Glutamatergic neuron (in vitro differentiated cells): ENCODE measurements at regions not wholly inside any gene's neighbourhood (a gene's known extent, or its start where the extent isn't known, plus 50 kb on each side); places are given as distances from the start of the nearest gene placed in this dataset.
A peak's percentile ranks its signal among the peaks of the same experiment; 100 is the strongest.

Experiments
- DNase-seq: peaks from one replicate; pipeline ENCODE4 v3.0.0; 2022
- H3K27ac Mint-ChIP-seq: one replicate; pipeline ENCODE4 v1.8.0; 2020; ENCODE audit warnings: mild to moderate bottlenecking, mixed read lengths, inconsistent platforms; ENCODE audit not compliant: unreplicated experiment
- H3K27me3 Mint-ChIP-seq: one replicate; pipeline ENCODE4 v1.8.0; 2020; ENCODE audit warnings: mild to moderate bottlenecking, moderate library complexity, mixed read lengths, inconsistent platforms; ENCODE audit not compliant: unreplicated experiment
- H3K36me3 Mint-ChIP-seq: one replicate; pipeline ENCODE4 v1.8.0; 2020; ENCODE audit warnings: mild to moderate bottlenecking, mixed read lengths, inconsistent platforms; ENCODE audit not compliant: unreplicated experiment
- H3K4me1 Mint-ChIP-seq: one replicate; pipeline ENCODE4 v1.8.0; 2020; ENCODE audit warnings: mild to moderate bottlenecking, low read depth, mixed read lengths, inconsistent platforms; ENCODE audit not compliant: unreplicated experiment
- H3K4me3 Mint-ChIP-seq: one replicate; pipeline ENCODE4 v1.8.0; 2020; ENCODE audit warnings: mild to moderate bottlenecking, mixed read lengths, inconsistent platforms; ENCODE audit not compliant: unreplicated experiment
- H3K9me3 Mint-ChIP-seq: one replicate; pipeline ENCODE4 v1.8.0; 2020; ENCODE audit warnings: mild to moderate bottlenecking, moderate library complexity, mixed read lengths, inconsistent platforms; ENCODE audit not compliant: unreplicated experiment
- CTCF ChIP-seq: fragments of 200-600 bp; sonication (generic); IDR thresholded peaks from one replicate; pipeline ENCODE4 v1.5.0; 2021; ENCODE audit not compliant: partially characterized antibody, unreplicated experiment

GRCh38 chr4:33357121-33357520 is 2637.0 kb downstream of the PCDH7 start:
- Mint-ChIP-seq H3K9me3 (no peaks in the 10 kb centered on the region), H3K36me3 (no peaks in the 10 kb centered on the region), H3K27me3 (peaks cover 1% of the 10 kb centered on the region), H3K4me3 (no peak overlapping the region), H3K27ac (no peak overlapping the region), H3K4me1 (no peaks in the 10 kb centered on the region)
- no peak for DNase-seq
- no peak for TF ChIP-seq CTCF

GRCh38 chr4:33369446-33369845 is 2649.3 kb downstream of the PCDH7 start:
- no peaks in the 10 kb centered on the region for H3K9me3 Mint-ChIP-seq

GRCh38 chr4:33381816-33382215 is 2661.6 kb downstream of the PCDH7 start:
- peaks cover 8% of the 10 kb centered on the region for H3K36me3 Mint-ChIP-seq
- H3K4me3 Mint-ChIP-seq, result no peak overlapping the region
- TF ChIP-seq CTCF, result no peak
- DNase-seq, result no peak
- no peaks in the 10 kb centered on the region for H3K27me3 Mint-ChIP-seq
- H3K9me3 Mint-ChIP-seq, result peaks cover 2% of the 10 kb centered on the region
- no peak overlapping the region for H3K27ac Mint-ChIP-seq
- no peaks in the 10 kb centered on the region for H3K4me1 Mint-ChIP-seq

More at GRCh38 chr4:33369446-33369845, 2649.3 kb downstream of the PCDH7 start:
- peaks cover 2% of the 10 kb centered on the region for H3K4me1 Mint-ChIP-seq
- no peak for DNase-seq
- TF ChIP-seq CTCF, result no peak
- no peak overlapping the region for H3K4me3 Mint-ChIP-seq
- peak overlapping the region; percentile 24 for H3K27ac Mint-ChIP-seq
- no peaks in the 10 kb centered on the region for H3K27me3 Mint-ChIP-seq
- no peaks in the 10 kb centered on the region for H3K36me3 Mint-ChIP-seq

GRCh38 chr4:33386764-33387163 is 2666.6 kb downstream of the PCDH7 start:
- H3K9me3 Mint-ChIP-seq, result peaks cover 2% of the 10 kb centered on the region
- H3K4me1 Mint-ChIP-seq, result peaks cover 3% of the 10 kb centered on the region
- peak; percentile 14 for TF ChIP-seq CTCF
- H3K36me3 Mint-ChIP-seq, result peaks cover 8% of the 10 kb centered on the region
- DNase-seq, result no peak
- no peak overlapping the region for H3K4me3 Mint-ChIP-seq
- H3K27me3 Mint-ChIP-seq, result no peaks in the 10 kb centered on the region
- H3K27ac Mint-ChIP-seq, result no peak overlapping the region

DNA sequence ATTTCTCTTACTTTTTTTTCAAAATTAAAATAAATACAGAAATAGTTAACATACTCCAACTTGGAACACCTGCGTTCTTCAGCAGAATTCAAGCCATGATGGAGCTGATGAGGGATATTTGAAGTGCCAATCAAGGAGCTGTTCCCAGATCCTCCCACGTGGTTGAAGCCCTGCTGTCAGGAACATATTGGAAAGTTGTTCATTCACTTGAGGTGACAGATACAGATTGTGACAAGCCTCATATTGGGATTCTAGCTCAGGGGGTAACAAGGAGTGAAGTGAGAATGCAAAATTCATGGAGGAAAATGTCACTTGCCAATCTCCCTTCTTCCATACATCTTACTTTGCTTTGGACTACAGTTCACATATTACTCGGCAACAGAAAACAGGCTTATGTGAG is 2670.8 kb downstream of the PCDH7 start:
- H3K27ac Mint-ChIP-seq, result no peak overlapping the region
- H3K36me3 Mint-ChIP-seq, result no peaks in the 10 kb centered on the region
- DNase-seq, result no peak
- H3K9me3 Mint-ChIP-seq, result no peaks in the 10 kb centered on the region
- TF ChIP-seq CTCF, result no peak
- H3K27me3 Mint-ChIP-seq, result no peaks in the 10 kb centered on the region
- H3K4me3 Mint-ChIP-seq, result no peak overlapping the region
- peaks cover 3% of the 10 kb centered on the region for H3K4me1 Mint-ChIP-seq
